ENCODE measurements at regions not wholly inside any gene's neighbourhood (a gene's known extent, or its start where the extent isn't known, plus 50 kb on each side); places are given as distances from the start of the nearest gene placed in this dataset.

GRCh38 chr2:11009891-11010290 is 98.2 kb downstream of the KCNF1 start:
- ChIA-PET CTCF (interaction anchor here (1.1 kb wide), 1 partner anchor 16 kb away, joined by 3 read pairs; no protein-coding TSS in a partner anchor), POLR2A (no interaction called here)
- no peak for DNase-seq (ENCODE audit: extremely low spot score)
- TF ChIP-seq CTCF (IDR thresholded peaks at IDR 0.05; ENCODE audit: control extremely low read depth, extremely low read depth, low read depth, missing control alignments) = no peak

DNA sequence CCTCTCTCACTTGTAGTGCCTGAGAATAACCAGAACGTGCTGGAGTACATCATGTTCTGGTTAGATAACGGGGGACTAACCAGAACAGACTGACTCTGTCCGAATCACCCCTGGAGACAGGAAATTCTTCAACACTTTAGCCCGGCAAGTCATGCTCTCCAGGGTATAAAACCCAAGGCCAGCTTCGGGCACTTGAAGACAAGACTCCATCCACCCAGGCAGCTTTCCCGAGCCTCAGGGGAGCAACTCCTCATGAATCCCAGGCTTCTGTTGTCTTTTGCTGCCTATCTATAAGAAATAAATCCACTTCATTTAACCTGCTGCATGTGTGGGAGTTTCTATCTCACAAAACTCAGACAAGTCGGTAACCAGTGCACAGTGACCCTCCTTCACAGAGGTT is 99.6 kb downstream of the KCNF1 start:
- TF ChIP-seq CTCF (IDR thresholded peaks at IDR 0.05; ENCODE audit: control extremely low read depth, extremely low read depth, low read depth, missing control alignments) = no peak
- CTCF ChIA-PET = no interaction called here
- DNase-seq (ENCODE audit: extremely low spot score) = no peak
- POLR2A ChIA-PET = no interaction called here

DNA sequence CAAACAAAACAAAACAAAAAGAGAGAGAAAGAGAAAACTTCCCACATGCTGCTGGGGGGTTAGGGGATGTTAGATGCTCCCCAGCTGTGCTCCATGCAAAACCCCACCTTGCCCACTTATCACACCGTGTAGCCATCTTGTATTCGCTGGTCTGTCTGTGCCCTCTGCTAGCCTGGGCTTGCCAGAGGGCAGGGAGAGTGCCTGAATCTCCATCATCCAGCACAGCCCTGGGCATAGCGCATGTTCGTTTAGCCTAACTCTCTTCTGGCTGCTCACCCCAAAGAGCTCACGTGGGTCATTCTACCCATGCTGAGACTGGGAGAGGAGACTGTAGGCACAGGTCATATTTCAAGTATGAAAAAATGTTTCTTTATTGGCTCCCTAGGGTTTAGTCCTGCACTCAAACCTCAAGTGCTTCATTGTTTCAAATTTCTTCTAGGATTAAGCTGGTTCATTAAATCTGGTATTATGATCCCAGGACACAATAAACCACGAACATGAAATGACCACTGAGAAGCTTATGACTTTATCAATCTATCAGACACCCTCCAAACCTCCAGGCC is 100.5 kb downstream of the KCNF1 start:
- no peak for DNase-seq (ENCODE audit: extremely low spot score)
- POLR2A ChIA-PET = no interaction called here
- CTCF ChIA-PET = no interaction called here

DNA sequence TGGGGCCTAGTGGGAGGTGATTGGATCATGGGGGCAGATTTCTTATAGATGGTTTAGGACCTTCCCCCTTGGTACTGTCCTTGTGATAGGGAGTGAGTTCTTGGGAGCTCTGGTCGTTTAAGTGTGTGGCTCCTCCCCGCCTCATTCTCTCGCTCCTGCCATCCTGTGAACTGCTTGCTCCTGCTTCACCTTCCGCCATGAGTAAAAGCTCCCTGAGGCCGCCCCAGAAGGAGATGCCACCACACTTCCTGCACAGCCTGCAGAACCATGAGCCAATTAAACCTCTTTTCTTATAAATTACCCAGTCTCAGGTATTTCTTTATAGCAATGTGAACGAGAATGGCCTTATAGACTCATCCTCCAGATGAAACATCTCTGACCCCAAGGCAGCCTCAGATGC is 101.5 kb downstream of the KCNF1 start:
- ChIA-PET POLR2A (no interaction called here), CTCF (no interaction called here)
- no peak for TF ChIP-seq CTCF (IDR thresholded peaks at IDR 0.05; ENCODE audit: control extremely low read depth, extremely low read depth, low read depth, missing control alignments)
- DNase-seq (ENCODE audit: extremely low spot score) = no peak

More for the DNA sequence above, 100.5 kb downstream of the KCNF1 start:
- TF ChIP-seq CTCF (IDR thresholded peaks at IDR 0.05; ENCODE audit: control extremely low read depth, extremely low read depth, low read depth, missing control alignments) = no peak

DNA sequence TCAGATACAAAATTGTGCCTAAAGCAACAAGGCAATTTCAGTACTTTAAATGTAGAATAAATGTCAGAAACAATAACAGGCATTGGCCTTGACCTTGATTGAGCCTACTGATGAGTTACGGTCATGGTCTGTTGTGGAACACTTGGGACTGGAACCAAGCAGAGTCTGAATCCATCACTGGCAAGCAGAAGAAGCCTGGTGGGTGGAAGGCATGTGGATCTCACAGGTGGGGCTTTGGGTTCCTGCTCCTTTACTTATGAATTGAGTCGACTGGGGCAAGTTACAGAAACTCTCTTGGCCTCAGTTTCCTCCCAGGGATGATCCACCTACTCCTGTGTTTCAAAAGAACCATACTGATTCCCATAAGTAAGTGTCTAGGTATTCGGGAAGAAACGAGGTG is 102.3 kb downstream of the KCNF1 start:
- ChIA-PET CTCF (no interaction called here), POLR2A (no interaction called here)
- DNase-seq (ENCODE audit: extremely low spot score) = no peak
- TF ChIP-seq CTCF (IDR thresholded peaks at IDR 0.05; ENCODE audit: control extremely low read depth, extremely low read depth, low read depth, missing control alignments) = no peak

DNA sequence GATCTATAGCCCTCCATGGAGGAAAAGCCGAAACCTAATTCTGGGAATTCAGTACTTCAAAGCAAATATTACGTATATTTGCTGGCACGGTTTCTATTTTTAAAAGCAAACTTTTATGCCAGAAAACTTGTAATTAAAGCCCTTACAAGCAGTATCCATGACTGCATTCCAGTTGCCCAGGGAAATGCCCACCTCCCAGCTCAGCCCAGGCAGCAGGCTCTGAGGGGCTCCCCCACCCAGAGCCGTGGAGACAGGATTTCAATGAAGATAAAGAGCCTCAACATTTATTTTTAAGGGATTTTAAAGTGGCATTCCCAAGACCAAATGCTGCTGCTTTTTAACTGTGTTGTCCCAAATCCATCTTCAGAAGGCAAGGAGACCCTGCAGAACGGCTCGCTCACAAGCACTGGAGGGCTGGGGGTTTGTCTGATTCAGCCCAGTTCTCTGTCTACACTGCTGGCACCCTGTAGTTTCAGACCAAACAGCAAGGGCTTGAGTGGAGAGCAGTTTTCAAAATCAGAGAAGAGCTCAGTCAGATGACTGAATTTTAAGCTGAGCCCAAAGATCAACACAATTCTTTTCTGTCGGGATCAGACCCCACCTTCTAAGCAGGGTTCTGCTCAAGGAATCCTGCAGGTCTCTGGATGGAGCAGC is 105.1 kb downstream of the KCNF1 start:
- CTCF ChIA-PET = no interaction called here
- TF ChIP-seq CTCF (IDR thresholded peaks at IDR 0.05; ENCODE audit: control extremely low read depth, extremely low read depth, low read depth, missing control alignments) = no peak
- POLR2A ChIA-PET = no interaction called here

More for the DNA sequence above, 105.1 kb downstream of the KCNF1 start:
- no peak for DNase-seq (ENCODE audit: extremely low spot score)

All from GM10248 (cell line).